Dendritic cell treated with granulocyte-macrophage colony-stimulating factor and Interleukin-4, amounts not matched to agents 40 ng/mL and 50 ng/mL, for 4 days (primary cell): ENCODE measurements at regions not wholly inside any gene's neighbourhood (a gene's known extent, or its start where the extent isn't known, plus 50 kb on each side); places are given as distances from the start of the nearest gene placed in this dataset.

ENCODE experiments used
- H3K27ac Mint-ChIP-seq: one replicate; pipeline ENCODE4 v1.8.0; 2022; ENCODE audit warnings: mild to moderate bottlenecking, mixed read lengths
- H3K27me3 Mint-ChIP-seq: one replicate; pipeline ENCODE4 v1.8.0; 2022; ENCODE audit warnings: mild to moderate bottlenecking, mixed read lengths
- H3K36me3 Mint-ChIP-seq: one replicate; pipeline ENCODE4 v1.8.0; 2022; ENCODE audit warnings: low read depth, mixed read lengths
- H3K4me1 Mint-ChIP-seq: one replicate; pipeline ENCODE4 v1.8.0; 2022; ENCODE audit warnings: low read depth, mixed read lengths
- H3K4me3 Mint-ChIP-seq: one replicate; pipeline ENCODE4 v1.8.0; 2022; ENCODE audit warnings: mild to moderate bottlenecking, moderate library complexity, mixed read lengths
- H3K9me3 Mint-ChIP-seq: one replicate; pipeline ENCODE4 v1.8.0; 2022; ENCODE audit warnings: mixed read lengths
- intact Hi-C: fragments of 100-400 bp; cut with micrococcal nuclease; formaldehyde crosslinking; loops from one replicate; pipeline ENCODE4 v1.15.0; 2022

- intact Hi-C loops: no loop called here
- Mint-ChIP-seq H3K9me3 (peaks cover 8% of the 10 kb centered on the region), H3K27ac (no peak overlapping the region), H3K36me3 (no peaks in the 10 kb centered on the region), H3K27me3 (no peaks in the 10 kb centered on the region), H3K4me3 (no peak overlapping the region), H3K4me1 (peaks cover 6% of the 10 kb centered on the region)
Observed at GRCh38 chr1:201682964-201683363, 144.0 kb downstream of the NAV1 start.

- no peaks in the 10 kb centered on the region for H3K27me3 Mint-ChIP-seq
- intact Hi-C loops: no loop called here
- H3K36me3 Mint-ChIP-seq: no peaks in the 10 kb centered on the region
- no peak overlapping the region for H3K27ac Mint-ChIP-seq
- peaks cover 8% of the 10 kb centered on the region for H3K9me3 Mint-ChIP-seq
- no peak overlapping the region for H3K4me3 Mint-ChIP-seq
- H3K4me1 Mint-ChIP-seq: peaks cover 6% of the 10 kb centered on the region
Observed at GRCh38 chr1:201683397-201683796, 144.5 kb downstream of the NAV1 start.

GRCh38 chr1:201685485-201685884 lies 143.5 kb upstream of the IPO9 start:
- no peaks in the 10 kb centered on the region for H3K27me3 Mint-ChIP-seq
- no peak overlapping the region for H3K27ac Mint-ChIP-seq
- H3K36me3 Mint-ChIP-seq: no peaks in the 10 kb centered on the region
- peaks cover 6% of the 10 kb centered on the region for H3K4me1 Mint-ChIP-seq
- intact Hi-C loops: no loop called here
- H3K9me3 Mint-ChIP-seq: no peaks in the 10 kb centered on the region
- H3K4me3 Mint-ChIP-seq: no peak overlapping the region

- Mint-ChIP-seq H3K36me3 (no peaks in the 10 kb centered on the region), H3K9me3 (no peaks in the 10 kb centered on the region), H3K4me3 (no peak overlapping the region), H3K27ac (no peak overlapping the region), H3K4me1 (peaks cover 6% of the 10 kb centered on the region), H3K27me3 (no peaks in the 10 kb centered on the region)
- intact Hi-C loops: no loop called here
Observed at GRCh38 chr1:201686714-201687455, 142.1 kb upstream of the IPO9 start.

GRCh38 chr1:201688514-201688913 lies 140.4 kb upstream of the IPO9 start:
- Mint-ChIP-seq H3K4me1 (peaks cover 6% of the 10 kb centered on the region), H3K27me3 (no peaks in the 10 kb centered on the region), H3K9me3 (no peaks in the 10 kb centered on the region), H3K36me3 (no peaks in the 10 kb centered on the region), H3K27ac (no peak overlapping the region), H3K4me3 (no peak overlapping the region)
- intact Hi-C loops: no loop called here

GRCh38 chr1:201689647-201690046 lies 139.3 kb upstream of the IPO9 start:
- Mint-ChIP-seq H3K4me3 (no peak overlapping the region), H3K36me3 (no peaks in the 10 kb centered on the region), H3K27ac (no peak overlapping the region), H3K4me1 (peaks cover 6% of the 10 kb centered on the region), H3K27me3 (no peaks in the 10 kb centered on the region), H3K9me3 (no peaks in the 10 kb centered on the region)
- intact Hi-C loops: no loop called here

GRCh38 chr1:201690528-201690927 lies 138.4 kb upstream of the IPO9 start:
- no peak overlapping the region for H3K4me3 Mint-ChIP-seq
- H3K9me3 Mint-ChIP-seq: no peaks in the 10 kb centered on the region
- peaks cover 6% of the 10 kb centered on the region for H3K4me1 Mint-ChIP-seq
- intact Hi-C loops: no loop called here
- H3K36me3 Mint-ChIP-seq: no peaks in the 10 kb centered on the region
- no peak overlapping the region for H3K27ac Mint-ChIP-seq
- no peaks in the 10 kb centered on the region for H3K27me3 Mint-ChIP-seq

GRCh38 chr1:201691716-201692554 lies 137.0 kb upstream of the IPO9 start:
- H3K4me1 Mint-ChIP-seq: no peaks in the 10 kb centered on the region
- H3K27me3 Mint-ChIP-seq: no peaks in the 10 kb centered on the region
- no peak overlapping the region for H3K27ac Mint-ChIP-seq

GRCh38 chr1:201692555-201693394 lies 136.2 kb upstream of the IPO9 start:
- Mint-ChIP-seq H3K4me3 (no peak overlapping the region), H3K4me1 (no peaks in the 10 kb centered on the region), H3K27ac (no peak overlapping the region), H3K27me3 (no peaks in the 10 kb centered on the region), H3K9me3 (no peaks in the 10 kb centered on the region), H3K36me3 (no peaks in the 10 kb centered on the region)
- intact Hi-C loops: no loop called here

More at GRCh38 chr1:201691716-201692554, 137.0 kb upstream of the IPO9 start:
- H3K4me3 Mint-ChIP-seq: no peak overlapping the region
- intact Hi-C loops: no loop called here
- no peaks in the 10 kb centered on the region for H3K9me3 Mint-ChIP-seq
- H3K36me3 Mint-ChIP-seq: no peaks in the 10 kb centered on the region

- H3K27ac Mint-ChIP-seq: no peak overlapping the region
- intact Hi-C loops: no loop called here
- H3K9me3 Mint-ChIP-seq: no peaks in the 10 kb centered on the region
- no peaks in the 10 kb centered on the region for H3K36me3 Mint-ChIP-seq
- no peaks in the 10 kb centered on the region for H3K4me1 Mint-ChIP-seq
- H3K27me3 Mint-ChIP-seq: no peaks in the 10 kb centered on the region
- no peak overlapping the region for H3K4me3 Mint-ChIP-seq
Observed at GRCh38 chr1:201693890-201694607, 134.9 kb upstream of the IPO9 start.

GRCh38 chr1:201694608-201695335 lies 134.2 kb upstream of the IPO9 start:
- H3K36me3 Mint-ChIP-seq: no peaks in the 10 kb centered on the region
- no peaks in the 10 kb centered on the region for H3K9me3 Mint-ChIP-seq
- H3K27me3 Mint-ChIP-seq: no peaks in the 10 kb centered on the region
- no peaks in the 10 kb centered on the region for H3K4me1 Mint-ChIP-seq
- H3K27ac Mint-ChIP-seq: no peak overlapping the region
- intact Hi-C loops: no loop called here
- no peak overlapping the region for H3K4me3 Mint-ChIP-seq

- H3K4me3 Mint-ChIP-seq: no peak overlapping the region
- H3K27me3 Mint-ChIP-seq: no peaks in the 10 kb centered on the region
Observed at GRCh38 chr1:201695607-201696006, 133.3 kb upstream of the IPO9 start.

GRCh38 chr1:201696217-201696761 lies 132.7 kb upstream of the IPO9 start:
- H3K9me3 Mint-ChIP-seq: no peaks in the 10 kb centered on the region
- no peaks in the 10 kb centered on the region for H3K27me3 Mint-ChIP-seq
- H3K27ac Mint-ChIP-seq: no peak overlapping the region
- no peak overlapping the region for H3K4me3 Mint-ChIP-seq
- intact Hi-C loops: no loop called here
- H3K36me3 Mint-ChIP-seq: no peaks in the 10 kb centered on the region
- no peaks in the 10 kb centered on the region for H3K4me1 Mint-ChIP-seq

More at GRCh38 chr1:201695607-201696006, 133.3 kb upstream of the IPO9 start:
- Mint-ChIP-seq H3K27ac (no peak overlapping the region), H3K4me1 (no peaks in the 10 kb centered on the region), H3K9me3 (no peaks in the 10 kb centered on the region), H3K36me3 (no peaks in the 10 kb centered on the region)
- intact Hi-C loops: no loop called here
